Panc1 (cell line): ENCODE measurements at regions not wholly inside any gene's neighbourhood (a gene's known extent, or its start where the extent isn't known, plus 50 kb on each side); places are given as distances from the start of the nearest gene placed in this dataset.

Experiments
- TF ChIP-seq, protein P1 (sequence below): fragments of 450-650 bp; IDR thresholded peaks from 2 replicates; pipeline ENCODE4 v1.5.1; 2017; ENCODE audit warnings: mild to moderate bottlenecking
- TF ChIP-seq, protein P2 (sequence below), 2 experiments: IDR thresholded peaks; 2 replicates each; pipeline ENCODE4 v1.6.1; 2011 to 2012; ENCODE audit warnings: low read depth in 2 of 2, control low read depth in 1 of 2, low read length in 1 of 2, mild to moderate bottlenecking in 1 of 2, moderate library complexity in 1 of 2; ENCODE audit not compliant: insufficient read depth in 1 of 2

DNA sequence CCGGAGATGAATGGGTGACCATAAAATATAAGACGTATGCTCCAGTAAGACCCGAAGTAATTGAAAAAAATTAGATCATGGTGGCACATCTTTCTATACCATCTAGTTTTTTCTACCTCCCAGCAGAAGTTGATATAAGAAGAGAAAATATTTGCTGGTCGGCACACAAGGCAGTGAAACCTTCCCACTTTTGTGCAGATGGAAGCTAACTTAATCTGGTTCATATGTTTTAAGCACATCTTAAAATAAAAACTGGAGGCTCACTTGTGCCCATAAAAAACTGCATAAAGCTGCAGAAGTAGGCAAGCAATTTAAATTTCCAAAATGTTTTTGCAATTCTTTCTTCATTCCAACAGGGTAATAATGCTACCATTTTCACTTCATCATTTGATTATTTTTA is 449.2 kb downstream of the CNTN3 start:
- TF ChIP-seq, protein P1, sequence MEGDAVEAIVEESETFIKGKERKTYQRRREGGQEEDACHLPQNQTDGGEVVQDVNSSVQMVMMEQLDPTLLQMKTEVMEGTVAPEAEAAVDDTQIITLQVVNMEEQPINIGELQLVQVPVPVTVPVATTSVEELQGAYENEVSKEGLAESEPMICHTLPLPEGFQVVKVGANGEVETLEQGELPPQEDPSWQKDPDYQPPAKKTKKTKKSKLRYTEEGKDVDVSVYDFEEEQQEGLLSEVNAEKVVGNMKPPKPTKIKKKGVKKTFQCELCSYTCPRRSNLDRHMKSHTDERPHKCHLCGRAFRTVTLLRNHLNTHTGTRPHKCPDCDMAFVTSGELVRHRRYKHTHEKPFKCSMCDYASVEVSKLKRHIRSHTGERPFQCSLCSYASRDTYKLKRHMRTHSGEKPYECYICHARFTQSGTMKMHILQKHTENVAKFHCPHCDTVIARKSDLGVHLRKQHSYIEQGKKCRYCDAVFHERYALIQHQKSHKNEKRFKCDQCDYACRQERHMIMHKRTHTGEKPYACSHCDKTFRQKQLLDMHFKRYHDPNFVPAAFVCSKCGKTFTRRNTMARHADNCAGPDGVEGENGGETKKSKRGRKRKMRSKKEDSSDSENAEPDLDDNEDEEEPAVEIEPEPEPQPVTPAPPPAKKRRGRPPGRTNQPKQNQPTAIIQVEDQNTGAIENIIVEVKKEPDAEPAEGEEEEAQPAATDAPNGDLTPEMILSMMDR = no peak
- TF ChIP-seq, protein P2, sequence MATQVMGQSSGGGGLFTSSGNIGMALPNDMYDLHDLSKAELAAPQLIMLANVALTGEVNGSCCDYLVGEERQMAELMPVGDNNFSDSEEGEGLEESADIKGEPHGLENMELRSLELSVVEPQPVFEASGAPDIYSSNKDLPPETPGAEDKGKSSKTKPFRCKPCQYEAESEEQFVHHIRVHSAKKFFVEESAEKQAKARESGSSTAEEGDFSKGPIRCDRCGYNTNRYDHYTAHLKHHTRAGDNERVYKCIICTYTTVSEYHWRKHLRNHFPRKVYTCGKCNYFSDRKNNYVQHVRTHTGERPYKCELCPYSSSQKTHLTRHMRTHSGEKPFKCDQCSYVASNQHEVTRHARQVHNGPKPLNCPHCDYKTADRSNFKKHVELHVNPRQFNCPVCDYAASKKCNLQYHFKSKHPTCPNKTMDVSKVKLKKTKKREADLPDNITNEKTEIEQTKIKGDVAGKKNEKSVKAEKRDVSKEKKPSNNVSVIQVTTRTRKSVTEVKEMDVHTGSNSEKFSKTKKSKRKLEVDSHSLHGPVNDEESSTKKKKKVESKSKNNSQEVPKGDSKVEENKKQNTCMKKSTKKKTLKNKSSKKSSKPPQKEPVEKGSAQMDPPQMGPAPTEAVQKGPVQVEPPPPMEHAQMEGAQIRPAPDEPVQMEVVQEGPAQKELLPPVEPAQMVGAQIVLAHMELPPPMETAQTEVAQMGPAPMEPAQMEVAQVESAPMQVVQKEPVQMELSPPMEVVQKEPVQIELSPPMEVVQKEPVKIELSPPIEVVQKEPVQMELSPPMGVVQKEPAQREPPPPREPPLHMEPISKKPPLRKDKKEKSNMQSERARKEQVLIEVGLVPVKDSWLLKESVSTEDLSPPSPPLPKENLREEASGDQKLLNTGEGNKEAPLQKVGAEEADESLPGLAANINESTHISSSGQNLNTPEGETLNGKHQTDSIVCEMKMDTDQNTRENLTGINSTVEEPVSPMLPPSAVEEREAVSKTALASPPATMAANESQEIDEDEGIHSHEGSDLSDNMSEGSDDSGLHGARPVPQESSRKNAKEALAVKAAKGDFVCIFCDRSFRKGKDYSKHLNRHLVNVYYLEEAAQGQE (IDR thresholded peaks at IDR 0.05; ENCODE audit: insufficient read depth in 1 of 2, low read depth in 2 of 2, low read length in 1 of 2) = no peak
